GM19239 (cell line): ENCODE measurements at regions not wholly inside any gene's neighbourhood (a gene's known extent, or its start where the extent isn't known, plus 50 kb on each side); places are given as distances from the start of the nearest gene placed in this dataset.

ENCODE experiments used
- DNase-seq: peaks from one replicate; pipeline ENCODE4 v3.0.0; 2011; ENCODE audit warnings: low spot score; ENCODE audit not compliant: insufficient read length
- FAIRE-seq: peaks from 2 replicates; lab custom pipeline; 2011; peaks lifted over from hg19 to GRCh38; lab: Jason Lieb, UNC

DNA sequence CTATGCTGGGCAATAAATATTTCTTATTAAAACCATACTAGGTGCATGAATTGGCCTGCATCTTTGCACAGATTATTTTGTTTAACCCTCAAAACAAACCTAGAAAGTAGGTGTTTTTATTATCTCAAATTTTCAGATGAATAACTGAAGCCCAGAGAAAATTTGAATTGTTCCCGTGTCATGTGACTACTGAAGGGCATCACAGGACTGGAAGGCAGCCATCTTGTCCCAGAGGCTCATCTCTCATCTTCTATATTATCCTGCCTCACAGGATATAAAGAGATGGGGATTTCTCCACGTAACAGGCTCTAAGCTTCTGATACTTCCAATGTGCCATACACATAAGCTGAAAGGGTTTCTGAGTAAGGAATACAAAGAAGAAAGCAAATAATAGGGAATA is 84.0 kb upstream of the ODAD2 start:
- no peak for FAIRE-seq
- no peak for DNase-seq

- FAIRE-seq (no peak), DNase-seq (no peak)
Observed at GRCh38 chr10:28082316-28082715, 83.4 kb upstream of the ODAD2 start.

DNA sequence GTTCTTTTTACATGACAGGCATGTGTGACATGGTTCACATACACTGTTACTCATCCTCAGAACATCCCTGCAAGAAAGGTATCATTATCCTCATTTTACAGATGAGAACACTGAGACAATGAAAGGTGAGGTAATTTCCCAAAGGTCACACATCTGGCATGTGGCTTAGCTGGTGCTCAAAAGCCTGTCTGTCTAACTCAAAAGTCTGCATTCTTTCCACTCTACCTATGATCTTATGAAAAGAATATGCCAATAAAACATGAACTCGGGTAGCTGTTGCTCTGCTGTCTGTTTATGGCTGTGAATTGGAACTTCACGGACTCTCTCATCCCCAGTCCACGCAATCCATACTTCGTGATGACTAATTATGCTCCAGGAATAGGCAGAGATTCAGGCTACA is 79.0 kb upstream of the ODAD2 start:
- DNase-seq (no peak), FAIRE-seq (no peak)

- no peak for FAIRE-seq
Observed at GRCh38 chr10:28075424-28075823, 76.5 kb upstream of the ODAD2 start.

DNA sequence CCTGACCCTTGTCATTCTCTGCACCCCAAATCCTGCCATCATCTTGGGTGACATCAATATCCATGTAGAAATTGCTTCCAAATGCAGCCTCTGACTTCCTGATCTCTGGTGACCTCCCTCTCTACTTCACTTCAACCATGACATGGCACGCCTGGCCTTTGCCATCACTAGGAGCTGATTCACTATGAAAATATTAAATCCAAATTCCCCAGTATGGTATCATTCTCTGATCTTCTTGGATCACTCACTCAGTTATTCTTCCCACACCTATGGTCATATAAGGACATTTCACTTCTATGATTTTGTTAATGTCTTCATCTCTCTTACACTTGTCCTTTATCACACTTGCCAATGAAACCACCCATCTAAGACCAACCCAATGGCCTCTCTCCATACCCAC is 73.7 kb upstream of the ODAD2 start:
- DNase-seq (no peak), FAIRE-seq (no peak)

More at GRCh38 chr10:28075424-28075823, 76.5 kb upstream of the ODAD2 start:
- no peak for DNase-seq

- FAIRE-seq (no peak), DNase-seq (no peak)
Observed at GRCh38 chr10:28060031-28060607, 61.2 kb upstream of the ODAD2 start.

DNA sequence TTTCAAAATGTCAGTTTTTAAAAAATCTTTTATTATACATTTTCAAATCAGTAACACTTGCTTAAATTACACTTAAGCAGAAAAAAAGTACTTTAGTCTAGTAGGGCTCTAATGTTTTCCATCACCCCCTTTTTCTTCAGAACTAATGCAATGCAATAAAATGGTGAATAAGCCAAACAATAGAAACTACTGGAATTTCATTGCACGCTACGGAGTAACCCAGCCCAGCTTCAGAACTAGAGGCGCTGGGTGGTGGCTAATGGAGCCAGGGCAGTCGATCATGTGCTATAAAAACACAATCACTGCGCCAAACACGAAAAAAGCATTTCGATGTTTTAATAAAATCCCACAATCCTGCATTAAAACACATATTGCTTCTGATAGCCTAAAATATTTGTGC is 59.9 kb upstream of the ODAD2 start:
- no peak for FAIRE-seq
- DNase-seq: no peak

- DNase-seq (no peak), FAIRE-seq (no peak)
Observed at GRCh38 chr10:28054228-28054860, 55.5 kb upstream of the ODAD2 start.

DNA sequence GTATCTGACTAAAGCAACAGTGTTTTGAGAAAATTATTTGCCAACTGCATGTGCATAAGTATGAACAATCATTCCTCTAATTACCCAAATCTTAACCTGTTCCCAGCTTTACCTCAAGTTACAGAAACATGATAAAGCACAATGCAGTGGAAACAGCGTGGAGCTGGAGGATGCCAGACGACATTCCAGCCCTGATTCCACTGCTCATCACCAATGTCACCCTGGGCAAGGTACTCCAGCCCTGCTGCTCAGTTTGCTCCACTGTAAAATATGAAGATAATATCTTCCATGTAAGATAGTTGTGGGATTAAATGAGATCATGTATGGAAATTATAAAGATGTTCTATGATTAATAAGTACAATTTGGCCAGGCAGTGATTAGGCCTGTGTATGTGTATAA is 50.4 kb upstream of the ODAD2 start:
- DNase-seq (no peak), FAIRE-seq (no peak)
